ENCODE measurements at regions not wholly inside any gene's neighbourhood (a gene's known extent, or its start where the extent isn't known, plus 50 kb on each side); places are given as distances from the start of the nearest gene placed in this dataset.

- DNase-seq (no peak), ATAC-seq (ENCODE audit: poor library complexity) (no peak)
- intact Hi-C loops (cut with DNase I): no loop called here
These were observed 448.3 kb upstream of the ST6GAL2 start for GRCh38 chr2:107334306-107334705.

GRCh38 chr2:107336526-107336925 is 450.6 kb upstream of the ST6GAL2 start:
- ATAC-seq (ENCODE audit: poor library complexity): peak; percentile 12

DNA sequence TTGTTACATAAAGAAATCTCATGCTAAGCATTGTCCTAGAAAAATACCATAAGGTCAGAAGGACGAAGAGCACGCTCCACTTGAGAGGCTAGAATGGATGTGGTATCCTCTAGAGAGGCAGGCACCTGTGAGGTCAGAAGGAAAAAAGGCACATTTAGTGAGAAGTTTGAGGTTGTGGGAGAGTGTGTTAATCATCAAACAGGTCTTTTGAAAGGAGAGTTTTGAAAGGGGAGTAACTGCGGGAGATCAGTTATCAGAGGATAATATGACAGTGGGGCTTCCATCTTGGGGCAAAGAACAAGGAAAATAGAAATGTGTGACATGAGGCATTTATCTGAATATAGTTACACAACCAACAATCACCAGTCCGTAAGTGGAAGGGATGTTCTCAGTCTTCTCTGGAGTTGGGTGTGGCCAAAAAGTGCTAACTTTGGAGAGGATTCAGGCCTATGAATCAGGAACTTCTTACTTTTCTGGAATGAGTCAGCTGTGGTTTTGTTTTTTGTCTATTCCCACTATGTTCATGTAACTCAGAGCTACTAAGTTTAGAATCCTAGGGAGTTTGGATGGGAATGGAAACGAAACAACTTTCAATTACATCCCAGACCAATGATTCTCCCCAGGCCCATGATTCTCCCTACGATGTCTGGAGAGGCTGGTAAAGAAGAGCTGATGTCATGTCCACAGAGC is 451.4 kb upstream of the ST6GAL2 start:
- intact Hi-C loops (cut with DNase I): no loop called here
- peak; percentile 86 for ATAC-seq (ENCODE audit: poor library complexity)
- DNase-seq: no peak

More at GRCh38 chr2:107336526-107336925, 450.6 kb upstream of the ST6GAL2 start:
- DNase-seq: no peak
- intact Hi-C loops (cut with DNase I): no loop called here

DNA sequence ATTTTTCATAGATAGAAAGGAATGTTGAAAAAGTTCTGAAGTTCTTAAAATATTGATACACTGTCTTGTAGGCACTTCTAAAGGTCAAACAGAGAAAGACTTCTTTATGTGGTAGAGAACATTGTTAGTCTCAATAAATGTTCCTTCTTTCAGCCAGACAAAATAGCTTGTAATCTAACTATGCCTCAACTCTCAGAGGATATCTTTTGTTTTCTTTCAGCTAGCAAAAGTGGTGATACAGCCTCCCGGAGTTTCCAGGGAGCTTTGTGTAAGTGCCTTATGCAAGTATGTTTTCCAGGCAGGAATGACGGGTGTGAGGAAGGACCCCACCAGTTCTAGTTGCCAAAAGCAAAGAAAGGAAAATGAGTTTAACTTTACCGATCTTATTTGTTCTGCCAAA is 452.1 kb upstream of the ST6GAL2 start:
- intact Hi-C loops (cut with DNase I): no loop called here
- ATAC-seq (ENCODE audit: poor library complexity) (peak; percentile 80), DNase-seq (no peak)

DNA sequence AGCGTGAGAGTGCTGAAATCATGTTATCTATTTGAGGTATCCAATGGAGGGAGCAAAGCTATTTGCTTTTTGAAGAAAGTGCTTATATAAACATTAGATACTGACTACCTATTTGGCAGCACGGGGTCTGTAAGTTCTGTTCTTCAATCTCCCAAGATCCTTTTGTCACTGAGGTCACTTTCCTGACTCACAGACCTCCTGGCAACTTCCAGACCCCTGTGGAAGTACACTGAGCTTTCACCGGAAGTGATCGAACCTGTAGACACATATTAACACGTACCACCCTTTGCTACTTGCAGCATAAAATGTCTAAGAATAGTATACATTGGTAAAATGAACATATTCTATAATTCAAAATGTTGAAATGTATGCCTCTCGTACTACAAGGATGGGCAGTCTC is 452.6 kb upstream of the ST6GAL2 start:
- no peak for DNase-seq

GRCh38 chr2:107340955-107341354 is 455.0 kb upstream of the ST6GAL2 start:
- intact Hi-C loops (cut with DNase I): no loop called here
- ATAC-seq (ENCODE audit: poor library complexity) (no peak), DNase-seq (no peak)

More for the DNA sequence above, 452.6 kb upstream of the ST6GAL2 start:
- peak; percentile 4 for ATAC-seq (ENCODE audit: poor library complexity)
- intact Hi-C loops (cut with DNase I): no loop called here

DNA sequence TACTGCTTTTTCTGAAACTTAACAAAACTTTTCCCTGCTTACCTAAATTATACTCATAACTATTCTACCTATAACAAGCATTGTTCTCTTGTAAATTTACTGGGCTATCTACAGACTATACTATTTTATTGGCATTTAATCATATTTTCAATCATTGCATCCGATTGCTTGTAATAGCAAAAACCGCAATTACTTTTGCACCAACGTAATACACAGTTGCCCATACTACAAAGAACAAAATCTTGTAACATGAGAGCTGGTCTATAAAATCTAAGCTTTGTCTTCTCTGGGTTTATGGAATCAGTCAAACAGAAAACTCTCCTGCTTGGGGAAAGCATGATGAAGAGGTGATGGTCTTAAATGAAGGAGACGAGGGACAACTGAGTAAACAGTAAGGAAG is 463.4 kb upstream of the ST6GAL2 start:
- intact Hi-C loops (cut with DNase I): no loop called here
- no peak for ATAC-seq (ENCODE audit: poor library complexity)
- DNase-seq: no peak

GRCh38 chr2:107354175-107354574 is 468.2 kb upstream of the ST6GAL2 start:
- DNase-seq: no peak
- intact Hi-C loops (cut with DNase I): no loop called here
- ATAC-seq (ENCODE audit: poor library complexity): no peak

GRCh38 chr2:107358362-107358761 is 468.3 kb upstream of the RGPD4 start:
- ATAC-seq (ENCODE audit: poor library complexity) (no peak), DNase-seq (no peak)
- intact Hi-C loops (cut with DNase I): no loop called here

GRCh38 chr2:107359021-107359420 is 467.7 kb upstream of the RGPD4 start:
- no peak for DNase-seq
- intact Hi-C loops (cut with DNase I): no loop called here
- ATAC-seq (ENCODE audit: poor library complexity): no peak

DNA sequence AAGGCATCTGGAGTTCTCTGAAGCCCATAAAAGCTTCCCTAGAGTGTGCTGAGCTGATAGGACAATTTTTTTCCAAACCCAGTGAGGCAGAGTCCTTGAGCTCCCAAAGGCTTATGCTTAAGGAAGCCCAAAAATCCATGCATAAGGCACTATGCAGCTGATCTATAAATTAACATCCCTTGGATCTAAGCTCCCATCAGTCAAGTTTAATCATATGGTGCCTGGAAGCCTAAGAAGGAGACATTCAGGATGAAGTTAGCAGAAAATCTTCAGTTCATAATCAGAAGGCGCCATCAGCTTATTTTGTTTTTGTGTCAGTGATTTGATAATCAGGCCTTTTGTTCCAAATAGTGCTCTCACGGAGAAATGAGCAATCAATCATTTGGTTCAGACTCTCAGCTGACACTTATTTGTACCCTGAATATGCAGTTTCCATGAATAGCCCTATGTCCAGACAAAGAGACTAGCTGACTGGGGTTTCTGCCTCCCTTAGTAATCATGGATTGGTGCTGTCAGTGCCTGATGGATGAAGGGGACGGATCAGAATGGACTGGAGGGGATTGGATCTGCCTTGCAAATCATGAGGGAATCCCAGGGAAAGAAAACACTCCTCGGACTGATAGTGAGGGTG is 464.8 kb upstream of the RGPD4 start:
- intact Hi-C loops (cut with DNase I): no loop called here
- DNase-seq: no peak
- no peak for ATAC-seq (ENCODE audit: poor library complexity)

- no peak for ATAC-seq (ENCODE audit: poor library complexity)
- no peak for DNase-seq
- intact Hi-C loops (cut with DNase I): no loop called here
These were observed 463.7 kb upstream of the RGPD4 start for GRCh38 chr2:107362993-107363392.

DNA sequence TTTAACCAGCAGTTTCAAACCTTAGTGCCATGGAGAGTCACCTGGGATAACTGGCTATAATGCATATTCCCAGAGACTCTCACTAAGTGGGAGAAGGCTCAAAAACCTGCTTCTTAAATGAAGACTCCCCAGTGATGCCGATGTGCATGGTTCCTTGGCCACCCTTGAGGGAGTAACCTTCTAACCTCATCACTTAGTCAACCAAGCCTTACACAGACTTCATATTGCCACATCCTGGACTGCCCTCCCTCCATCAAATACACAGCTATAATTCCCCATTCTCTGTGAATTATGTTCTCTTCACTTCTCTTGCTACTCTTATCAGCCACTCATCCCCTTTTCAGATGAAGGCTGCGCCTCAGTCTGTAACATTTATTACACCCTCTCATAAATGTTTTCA is 462.9 kb upstream of the RGPD4 start:
- ATAC-seq (ENCODE audit: poor library complexity): no peak
- intact Hi-C loops (cut with DNase I): no loop called here
- DNase-seq: no peak

GRCh38 chr2:107364361-107364950 is 462.2 kb upstream of the RGPD4 start:
- DNase-seq (no peak), ATAC-seq (ENCODE audit: poor library complexity) (no peak)
- intact Hi-C loops (cut with DNase I): no loop called here

- intact Hi-C loops (cut with DNase I): no loop called here
- DNase-seq (no peak), ATAC-seq (ENCODE audit: poor library complexity) (no peak)
These were observed 452.4 kb upstream of the RGPD4 start for GRCh38 chr2:107374249-107374648.

GRCh38 chr2:107376909-107377308 is 449.8 kb upstream of the RGPD4 start:
- DNase-seq (no peak), ATAC-seq (ENCODE audit: poor library complexity) (peak; percentile 83)
- intact Hi-C loops (cut with DNase I): no loop called here

DNA sequence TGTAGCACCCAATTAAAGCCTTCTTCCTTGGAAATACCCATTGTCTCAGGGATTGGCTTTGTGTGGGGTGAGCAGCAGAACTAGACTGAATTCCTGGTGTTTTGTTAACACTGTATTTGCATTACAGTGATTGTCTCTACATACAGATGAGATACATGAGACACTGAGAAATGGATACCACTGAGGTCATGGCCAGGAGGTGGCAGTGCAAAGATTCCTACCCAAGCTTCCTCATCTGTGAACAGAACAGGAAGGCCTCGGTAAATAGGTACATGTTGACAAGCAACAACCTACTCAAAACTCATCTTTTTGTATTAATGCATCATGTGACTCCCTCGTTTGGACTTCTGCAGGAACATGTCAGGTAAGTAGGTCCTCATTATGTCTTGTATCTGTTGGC is 445.8 kb upstream of the RGPD4 start:
- intact Hi-C loops (cut with DNase I): no loop called here
- ATAC-seq (ENCODE audit: poor library complexity) (no peak), DNase-seq (no peak)

DNA sequence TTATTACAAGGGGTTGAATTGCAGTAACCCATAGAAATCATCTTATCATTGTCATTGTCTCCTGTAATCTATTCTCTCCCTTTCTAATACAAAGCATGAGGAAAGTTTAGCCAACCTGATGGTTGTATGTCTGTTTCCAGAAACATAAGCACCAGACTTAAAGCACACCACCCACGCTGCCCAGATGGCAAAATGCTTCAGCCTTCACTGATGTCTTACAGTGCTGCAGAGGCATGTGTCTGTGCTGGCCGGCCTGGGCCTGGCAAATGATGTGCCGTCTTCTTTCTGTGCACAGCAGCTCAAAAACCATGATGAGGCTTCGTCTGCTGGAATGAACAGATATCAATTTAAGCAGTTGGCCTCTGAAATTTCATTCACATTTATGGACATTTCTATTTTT is 443.0 kb upstream of the RGPD4 start:
- DNase-seq (no peak), ATAC-seq (ENCODE audit: poor library complexity) (no peak)
- intact Hi-C loops (cut with DNase I): no loop called here

DNA sequence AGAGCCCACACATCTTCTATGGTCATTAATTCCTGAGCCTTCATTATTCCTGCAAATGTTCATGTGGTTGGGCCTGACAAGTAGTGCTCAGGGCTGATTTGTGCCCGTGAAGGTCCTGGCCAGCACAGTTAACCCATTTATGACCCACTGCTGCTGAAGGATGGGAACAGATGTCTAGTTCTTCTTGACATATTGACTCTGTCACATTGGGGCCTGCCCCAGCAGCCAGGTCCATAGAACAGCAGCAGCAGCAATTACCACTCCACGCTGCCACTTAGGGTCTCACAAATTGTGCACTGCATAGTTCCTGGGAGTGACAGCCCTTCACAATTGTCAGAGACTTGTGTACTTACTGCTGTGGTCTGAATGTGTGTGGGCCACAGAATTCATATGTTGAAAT is 442.3 kb upstream of the RGPD4 start:
- intact Hi-C loops (cut with DNase I): no loop called here
- ATAC-seq (ENCODE audit: poor library complexity): no peak
- DNase-seq: no peak

- ATAC-seq (ENCODE audit: poor library complexity): no peak
- DNase-seq: no peak
- intact Hi-C loops (cut with DNase I): no loop called here
These were observed 440.8 kb upstream of the RGPD4 start for GRCh38 chr2:107385921-107386320.
